ENCODE measurements at regions not wholly inside any gene's neighbourhood (a gene's known extent, or its start where the extent isn't known, plus 50 kb on each side); places are given as distances from the start of the nearest gene placed in this dataset.

- no peak overlapping the region for H3K27ac ChIP-seq
- TF ChIP-seq ZFX (IDR thresholded peaks at IDR 0.05): no peak
- TF ChIP-seq, protein P1, sequence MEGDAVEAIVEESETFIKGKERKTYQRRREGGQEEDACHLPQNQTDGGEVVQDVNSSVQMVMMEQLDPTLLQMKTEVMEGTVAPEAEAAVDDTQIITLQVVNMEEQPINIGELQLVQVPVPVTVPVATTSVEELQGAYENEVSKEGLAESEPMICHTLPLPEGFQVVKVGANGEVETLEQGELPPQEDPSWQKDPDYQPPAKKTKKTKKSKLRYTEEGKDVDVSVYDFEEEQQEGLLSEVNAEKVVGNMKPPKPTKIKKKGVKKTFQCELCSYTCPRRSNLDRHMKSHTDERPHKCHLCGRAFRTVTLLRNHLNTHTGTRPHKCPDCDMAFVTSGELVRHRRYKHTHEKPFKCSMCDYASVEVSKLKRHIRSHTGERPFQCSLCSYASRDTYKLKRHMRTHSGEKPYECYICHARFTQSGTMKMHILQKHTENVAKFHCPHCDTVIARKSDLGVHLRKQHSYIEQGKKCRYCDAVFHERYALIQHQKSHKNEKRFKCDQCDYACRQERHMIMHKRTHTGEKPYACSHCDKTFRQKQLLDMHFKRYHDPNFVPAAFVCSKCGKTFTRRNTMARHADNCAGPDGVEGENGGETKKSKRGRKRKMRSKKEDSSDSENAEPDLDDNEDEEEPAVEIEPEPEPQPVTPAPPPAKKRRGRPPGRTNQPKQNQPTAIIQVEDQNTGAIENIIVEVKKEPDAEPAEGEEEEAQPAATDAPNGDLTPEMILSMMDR (conservative IDR thresholded peaks at IDR 0.05): no peak
These were observed 121.1 kb upstream of the CCN2 start for GRCh38 chr6:132072271-132072670.

DNA sequence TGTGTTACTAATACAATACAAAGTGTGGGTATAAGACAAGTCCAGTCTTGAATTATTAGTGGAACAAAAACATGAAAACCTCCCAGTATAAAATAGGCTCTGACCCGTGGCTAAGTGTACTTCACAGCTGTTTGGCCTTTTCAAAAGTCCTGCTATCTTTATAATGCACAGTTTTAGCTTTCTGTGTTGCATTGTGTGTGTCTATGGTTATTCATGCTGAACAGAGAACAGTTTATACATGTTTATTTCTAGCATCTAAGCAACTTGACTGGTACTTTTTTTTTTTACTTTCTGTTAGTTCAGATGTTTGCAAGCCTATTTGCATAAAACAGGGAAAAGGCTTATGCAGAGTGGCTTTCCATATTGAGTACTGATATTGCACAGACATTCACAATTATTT is 119.2 kb upstream of the CCN2 start:
- H3K27ac ChIP-seq: no peak overlapping the region
- TF ChIP-seq, protein P1 (conservative IDR thresholded peaks at IDR 0.05): no peak
- no peak for TF ChIP-seq ZFX (IDR thresholded peaks at IDR 0.05)

DNA sequence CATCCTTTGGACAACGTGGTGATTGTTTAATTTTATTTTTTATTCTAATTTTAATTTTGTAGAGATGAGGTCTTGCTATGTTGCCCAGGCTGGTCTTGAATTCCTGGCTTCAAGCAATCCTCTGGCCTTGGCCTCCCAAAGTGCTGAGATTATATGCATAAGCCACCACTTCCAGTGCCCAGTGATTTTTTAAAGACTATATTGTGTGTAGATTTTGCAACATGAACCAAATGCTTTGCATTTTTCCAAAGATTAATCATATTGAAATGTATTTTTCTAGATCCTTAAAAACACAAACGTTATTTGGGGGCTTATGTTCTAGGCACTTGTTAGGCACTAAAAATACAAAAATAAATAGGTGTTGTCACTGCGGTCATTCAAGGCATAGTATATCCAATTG is 117.6 kb upstream of the CCN2 start:
- TF ChIP-seq, protein P1 (conservative IDR thresholded peaks at IDR 0.05): no peak
- TF ChIP-seq ZFX (IDR thresholded peaks at IDR 0.05): no peak
- H3K27ac ChIP-seq: no peak overlapping the region

GRCh38 chr6:132067286-132067685 is 116.1 kb upstream of the CCN2 start:
- TF ChIP-seq, protein P1 (conservative IDR thresholded peaks at IDR 0.05): no peak
- no peak for TF ChIP-seq ZFX (IDR thresholded peaks at IDR 0.05)
- no peak overlapping the region for H3K27ac ChIP-seq

- TF ChIP-seq ZFX (IDR thresholded peaks at IDR 0.05): no peak
- TF ChIP-seq, protein P1 (conservative IDR thresholded peaks at IDR 0.05): no peak
- H3K27ac ChIP-seq: no peak overlapping the region
These were observed 114.4 kb upstream of the CCN2 start for GRCh38 chr6:132065556-132065955.

- TF ChIP-seq, protein P1 (conservative IDR thresholded peaks at IDR 0.05): no peak
- TF ChIP-seq ZFX (IDR thresholded peaks at IDR 0.05): no peak
- no peak overlapping the region for H3K27ac ChIP-seq
These were observed 112.6 kb upstream of the CCN2 start for GRCh38 chr6:132063738-132064137.

GRCh38 chr6:132063204-132063603 is 112.0 kb upstream of the CCN2 start:
- TF ChIP-seq, protein P1 (conservative IDR thresholded peaks at IDR 0.05): no peak
- no peak overlapping the region for H3K27ac ChIP-seq
